IPS DF 19.7 (cell line): ENCODE measurements at regions not wholly inside any gene's neighbourhood (a gene's known extent, or its start where the extent isn't known, plus 50 kb on each side); places are given as distances from the start of the nearest gene placed in this dataset.
"Not testable (repeated sequence)": the region's sequence is repeated elsewhere in the genome, so short reads cannot be mapped to it uniquely, and the experiment has no call there.

ENCODE experiments used
- DNase-seq: peaks from one replicate; pipeline ENCODE4 v3.0.0-alpha.2; 2013; ENCODE audit warnings: low read depth, low spot score

- DNase-seq, result no peak
Observed at GRCh38 chr20:53722515-53723036, 128.9 kb upstream of the ZNF217 start.

DNA sequence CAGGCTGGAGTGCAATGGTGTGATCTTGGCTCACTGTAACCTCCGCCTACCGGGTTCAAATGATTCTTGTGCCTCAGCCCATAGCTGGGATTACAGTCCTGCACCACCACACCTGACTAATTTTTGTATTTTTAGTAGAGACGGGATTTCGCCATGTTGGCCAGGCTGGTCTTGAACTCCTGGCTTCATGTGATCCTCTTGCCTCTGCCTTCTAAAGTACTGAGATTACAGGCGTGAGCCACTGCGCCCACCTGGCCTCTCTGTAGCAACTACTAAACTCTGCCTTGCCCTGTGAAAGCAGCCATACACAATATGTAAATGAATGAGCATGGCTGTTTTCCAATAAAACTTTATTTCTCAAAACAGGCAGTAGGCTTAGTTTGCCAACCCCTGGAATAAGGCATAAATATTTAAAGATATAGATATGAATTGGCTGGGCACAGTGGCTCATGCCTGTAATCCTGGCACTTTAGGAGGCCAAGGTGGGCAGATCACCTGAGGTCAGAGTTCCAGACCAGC lies 127.9 kb upstream of the ZNF217 start:
- DNase-seq, result not testable (repeated sequence)

DNA sequence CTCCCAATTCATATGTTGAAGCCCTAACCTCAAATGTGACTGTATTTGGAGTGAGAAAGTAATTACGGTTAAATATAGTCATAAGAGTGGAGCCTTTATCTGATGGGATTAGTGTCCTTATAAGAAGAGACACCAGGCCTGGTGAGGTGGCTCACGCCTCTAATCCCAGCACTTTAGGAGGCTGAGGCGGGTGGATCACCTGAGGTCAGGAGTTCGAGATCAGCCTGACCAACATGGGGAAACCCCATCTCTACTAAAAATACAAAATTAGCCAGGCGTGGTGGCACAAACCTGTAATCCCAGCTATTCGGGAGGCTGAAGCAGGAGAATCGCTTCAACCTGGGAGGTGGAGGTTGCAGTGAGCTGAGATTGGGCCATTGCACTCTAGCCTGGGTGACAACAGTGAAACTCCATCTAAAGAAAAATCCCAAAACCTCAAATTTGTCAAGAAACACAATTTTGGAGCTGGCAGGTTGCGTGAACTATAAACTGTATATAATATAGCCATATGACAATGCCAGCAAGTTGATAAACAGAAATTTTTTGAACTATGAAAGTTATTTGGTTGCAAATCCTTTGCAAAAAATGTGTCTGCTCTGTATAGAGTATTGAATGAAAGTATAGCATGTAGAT lies 125.6 kb upstream of the ZNF217 start:
- not testable (repeated sequence) for DNase-seq

GRCh38 chr20:53718142-53719021 lies 124.7 kb upstream of the ZNF217 start:
- no peak for DNase-seq

DNA sequence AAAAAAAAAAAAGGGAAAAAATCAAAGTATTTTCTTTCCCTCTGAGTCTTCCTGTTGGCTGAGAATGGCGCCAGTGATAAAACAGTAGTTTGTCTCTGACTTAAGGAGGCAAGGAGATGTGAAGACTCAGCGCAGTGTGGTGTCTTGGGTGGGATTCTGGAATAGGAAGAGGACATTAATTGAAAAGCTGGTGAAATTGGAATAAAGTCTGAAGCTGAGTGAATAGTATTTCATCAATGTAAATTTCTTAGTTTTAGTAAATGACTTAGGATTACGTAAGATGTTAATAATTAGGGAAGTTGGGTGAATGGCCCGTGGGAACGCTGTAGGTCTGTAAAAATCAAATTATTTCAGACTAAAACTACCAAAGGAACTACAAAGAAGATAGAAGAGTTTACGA lies 122.8 kb upstream of the ZNF217 start:
- no peak for DNase-seq

- DNase-seq, result no peak
Observed at GRCh38 chr20:53714524-53714923, 120.9 kb upstream of the ZNF217 start.

DNA sequence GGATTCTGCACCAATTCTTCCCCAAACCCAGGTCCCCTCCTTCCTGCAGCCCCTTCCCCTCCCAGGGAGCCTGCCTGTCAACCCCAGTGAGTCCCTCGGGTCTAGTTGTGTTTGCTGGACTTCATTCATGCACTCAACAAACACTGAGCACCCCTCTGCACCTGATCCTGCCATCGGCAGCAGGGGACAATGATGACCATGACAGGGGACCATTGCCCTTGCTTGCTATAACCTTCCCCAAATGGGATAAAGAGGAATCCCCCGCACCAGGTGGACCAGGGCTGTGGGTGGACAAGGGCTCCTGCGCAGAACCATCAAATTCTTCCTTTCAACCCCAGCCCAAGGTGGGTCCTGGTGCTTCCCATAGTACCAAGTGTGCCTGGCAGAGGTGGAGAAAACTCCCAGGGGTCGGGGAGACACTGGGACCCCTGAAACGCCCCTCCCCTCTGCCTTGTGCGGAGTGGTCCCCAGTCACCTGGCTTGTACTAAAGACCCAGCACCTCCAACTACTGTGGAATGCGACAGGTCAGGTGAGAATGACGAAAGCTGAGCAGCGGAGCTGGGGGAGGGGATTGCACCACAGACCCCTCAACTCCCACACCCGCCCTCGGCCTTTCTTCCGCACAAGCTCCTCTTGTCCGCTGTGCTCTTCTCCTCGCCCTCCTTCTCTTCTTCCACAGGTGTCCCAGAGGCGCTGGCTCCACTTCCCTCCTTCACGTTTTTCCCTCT lies 119.9 kb upstream of the ZNF217 start:
- no peak for DNase-seq

GRCh38 chr20:53712212-53712977 lies 118.8 kb upstream of the ZNF217 start:
- no peak for DNase-seq

GRCh38 chr20:53711333-53712211 lies 117.9 kb upstream of the ZNF217 start:
- DNase-seq, result no peak

GRCh38 chr20:53708129-53708968 lies 114.7 kb upstream of the ZNF217 start:
- DNase-seq, result no peak

GRCh38 chr20:53707371-53708055 lies 113.9 kb upstream of the ZNF217 start:
- no peak for DNase-seq

DNA sequence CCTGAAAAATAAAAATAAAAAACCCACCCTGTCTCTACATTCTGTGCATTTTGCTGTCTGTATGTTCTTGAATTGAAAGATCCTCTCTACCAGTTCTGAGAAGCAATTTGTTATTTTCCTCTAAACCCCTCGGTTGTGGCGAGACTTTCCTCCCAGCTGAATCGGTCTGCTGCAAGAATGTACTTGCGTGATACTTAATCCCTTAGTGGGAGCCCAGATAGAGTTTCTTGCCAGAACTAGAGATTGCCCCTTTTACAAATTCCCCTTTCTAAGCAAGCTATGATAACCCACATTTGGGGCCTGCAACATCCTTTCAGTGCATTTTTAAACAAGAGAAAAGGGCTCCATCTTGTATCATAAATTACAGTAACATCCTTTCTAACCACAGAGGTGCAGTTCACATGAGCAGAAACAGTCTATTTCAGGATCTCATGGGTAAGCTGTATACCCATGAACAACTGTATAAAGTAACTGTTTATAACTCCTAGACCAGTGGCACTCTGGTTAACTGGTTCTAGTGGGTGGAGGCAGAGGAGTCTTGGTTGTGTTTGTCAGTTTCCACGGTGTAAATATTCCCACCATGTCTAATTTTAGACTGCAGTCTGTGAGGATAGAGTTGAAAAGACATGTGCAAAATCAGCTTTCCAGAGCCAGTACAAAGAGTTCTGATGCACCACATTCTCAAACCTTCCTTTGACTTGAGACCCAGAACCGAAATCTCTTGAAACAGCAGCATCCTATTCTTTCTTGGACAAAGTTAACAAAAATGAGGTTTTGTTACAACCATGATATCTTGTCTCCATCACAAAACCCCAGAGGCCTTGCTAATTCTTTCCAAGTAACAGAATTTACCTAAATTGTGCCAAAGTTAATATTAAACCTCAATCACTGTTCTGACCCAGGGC lies 113.1 kb upstream of the ZNF217 start:
- no peak for DNase-seq

GRCh38 chr20:53706008-53706465 lies 112.4 kb upstream of the ZNF217 start:
- DNase-seq, result no peak

DNA sequence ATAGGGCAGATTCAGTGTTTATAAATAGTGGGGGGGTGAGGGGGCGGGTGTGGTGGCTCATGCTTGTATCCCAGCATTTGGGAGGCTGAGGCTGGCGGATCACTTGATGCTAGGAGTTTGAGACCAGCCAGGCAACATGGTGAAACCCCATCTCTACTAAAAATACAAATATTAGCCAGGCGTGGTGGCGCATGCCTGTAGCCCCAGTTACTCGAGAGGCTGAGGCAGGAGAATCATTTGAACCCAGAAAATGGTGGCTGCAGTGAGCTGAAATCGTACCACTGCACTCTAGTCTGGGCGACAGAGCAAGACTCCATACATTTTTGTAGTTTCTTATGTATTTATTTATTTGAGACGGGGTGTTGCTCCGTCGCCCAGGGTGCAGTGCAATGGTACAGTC lies 109.0 kb upstream of the ZNF217 start:
- no peak for DNase-seq

- DNase-seq, result no peak
Observed at GRCh38 chr20:53699906-53700305, 106.3 kb upstream of the ZNF217 start.

- no peak for DNase-seq
Observed at GRCh38 chr20:53699085-53699674, 105.5 kb upstream of the ZNF217 start.

DNA sequence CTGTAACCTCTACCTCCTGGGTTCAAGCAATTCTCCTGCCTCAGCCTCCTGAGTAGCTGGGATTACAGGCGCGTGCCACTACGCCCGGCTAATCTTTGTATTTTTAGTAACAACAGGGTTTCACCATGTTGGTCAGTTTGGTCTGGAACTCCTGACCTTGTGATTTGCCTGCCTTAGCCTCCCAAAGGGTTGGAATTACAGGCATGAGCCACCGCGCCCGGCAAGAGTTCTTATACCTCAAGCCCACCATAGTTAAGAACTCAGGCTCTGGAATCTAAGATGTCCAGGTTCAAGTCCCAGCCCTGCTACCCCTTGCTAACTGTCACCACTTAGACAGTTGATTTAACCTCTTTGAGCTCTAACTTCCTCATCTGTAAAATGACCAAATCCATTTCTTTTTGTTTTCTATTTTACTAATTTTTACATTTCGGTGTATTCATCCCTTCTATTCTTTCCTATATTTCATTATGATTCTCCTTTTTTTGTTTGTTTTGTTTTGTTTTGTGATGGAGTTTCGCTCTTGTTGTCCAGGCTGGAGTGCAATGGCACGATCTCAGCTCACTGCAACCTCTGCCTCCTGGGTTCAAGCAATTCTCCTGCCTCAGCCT lies 104.8 kb upstream of the ZNF217 start:
- no peak for DNase-seq
